Dedifferentiated amniotic fluid mesenchymal stem cell (primary cell): ENCODE measurements at regions not wholly inside any gene's neighbourhood (a gene's known extent, or its start where the extent isn't known, plus 50 kb on each side); places are given as distances from the start of the nearest gene placed in this dataset.
"Not testable (repeated sequence)": the region's sequence is repeated elsewhere in the genome, so short reads cannot be mapped to it uniquely, and the experiment has no call there.

Source experiments
- DNase-seq: peaks from one replicate; pipeline ENCODE4 v3.0.0-alpha.2; 2016; ENCODE audit errors: extremely low spot score

DNA sequence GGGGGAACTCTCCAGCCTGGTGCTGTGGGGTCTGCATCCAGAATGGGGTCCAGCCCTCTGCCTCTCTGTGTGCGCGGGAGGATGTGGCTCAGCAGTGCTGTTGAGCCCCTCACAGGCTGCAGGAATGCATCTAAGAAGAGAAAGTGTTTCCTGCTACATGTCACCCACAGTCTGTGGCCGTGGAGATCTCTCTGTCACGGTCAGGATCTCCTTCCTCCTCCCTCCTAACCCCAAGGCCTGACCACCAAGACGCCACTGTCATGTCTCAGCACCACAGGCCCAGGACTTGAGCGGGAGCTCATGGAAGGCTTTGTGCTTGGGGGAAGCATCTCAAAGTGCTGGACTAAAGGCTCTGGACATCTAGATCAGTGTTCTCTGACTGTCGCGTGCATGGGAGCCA is 90.1 kb downstream of the SREK1 start:
- no peak for DNase-seq

GRCh38 chr5:66238435-66238834 is 94.3 kb downstream of the SREK1 start:
- DNase-seq, result no peak

DNA sequence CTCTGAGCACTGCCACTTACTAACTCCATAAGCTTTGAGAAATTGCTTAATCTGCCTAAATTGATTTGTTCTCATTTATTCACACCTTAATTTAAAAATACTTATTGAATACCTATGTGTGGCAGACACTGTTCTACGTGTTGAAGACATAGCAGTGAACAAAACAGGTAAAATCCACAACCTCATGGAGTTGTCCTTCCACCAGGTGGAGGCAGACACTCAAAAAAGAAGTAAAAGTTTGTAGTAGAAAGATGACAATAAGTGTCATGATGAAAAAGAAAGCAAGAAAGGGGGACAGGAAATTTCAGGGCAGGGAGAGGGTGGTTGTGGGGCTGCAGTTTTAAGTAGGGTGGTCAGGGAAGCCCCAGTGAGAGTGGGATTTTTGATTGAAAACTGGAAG is 94.9 kb downstream of the SREK1 start:
- no peak for DNase-seq

- no peak for DNase-seq
Observed at GRCh38 chr5:66241136-66241825, 97.2 kb downstream of the SREK1 start.

GRCh38 chr5:66242050-66242715 is 98.1 kb downstream of the SREK1 start:
- no peak for DNase-seq

- DNase-seq, result peak; percentile 34
Observed at GRCh38 chr5:66246608-66247007, 102.5 kb downstream of the SREK1 start.

DNA sequence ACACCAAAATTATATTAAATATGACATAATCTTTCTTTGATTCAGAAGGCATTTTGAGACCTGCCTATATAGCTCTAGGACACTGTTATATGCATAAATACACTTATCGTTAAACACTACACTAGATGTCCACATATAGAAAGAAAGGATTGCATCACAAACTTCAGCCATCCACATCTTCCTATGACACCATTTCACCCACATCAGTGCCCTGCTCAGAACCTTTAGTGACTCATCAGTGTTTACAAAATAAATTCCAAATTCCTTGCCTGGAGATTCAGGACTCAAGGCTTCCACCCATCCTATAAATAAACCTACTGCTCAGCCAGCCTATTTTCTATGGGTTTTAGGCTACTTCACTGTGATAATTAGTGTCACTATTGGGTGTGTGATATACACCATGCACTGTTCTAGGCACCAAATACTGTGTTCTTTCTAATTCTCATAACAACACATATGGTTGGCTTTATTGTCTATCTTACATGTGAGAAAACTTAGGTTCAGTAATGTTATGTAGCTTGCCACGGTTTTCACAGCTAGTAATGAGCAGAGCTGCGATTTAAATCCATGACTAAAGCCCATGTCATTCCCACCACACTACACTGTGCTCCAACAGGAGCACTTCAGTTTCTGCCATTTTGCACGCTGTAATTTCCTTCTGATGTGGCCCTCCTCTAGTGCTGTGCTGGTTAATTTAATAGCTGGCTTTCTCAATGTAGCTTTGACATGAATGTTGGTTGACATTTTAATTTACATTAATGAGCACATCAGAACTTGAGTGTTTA is 103.3 kb downstream of the SREK1 start:
- peak; percentile 88 for DNase-seq

DNA sequence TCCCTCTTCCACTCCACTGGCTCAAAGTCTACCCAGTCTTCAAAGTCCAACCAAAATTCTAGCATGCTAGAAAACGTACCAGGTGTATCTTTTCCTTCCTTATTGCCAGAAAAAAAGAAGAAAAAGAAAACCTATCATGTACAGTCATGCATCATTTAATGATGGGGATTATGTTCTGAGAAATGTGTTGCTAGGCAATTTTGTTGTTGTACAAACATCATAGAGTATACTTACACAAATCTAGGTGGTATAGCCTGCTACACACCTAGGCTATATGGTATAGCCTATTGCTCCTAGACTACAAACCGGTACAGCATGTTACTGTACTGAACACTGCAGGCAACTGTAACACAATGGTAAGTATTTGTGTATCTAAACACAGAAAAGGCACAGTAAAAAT is 104.8 kb downstream of the SREK1 start:
- no peak for DNase-seq

DNA sequence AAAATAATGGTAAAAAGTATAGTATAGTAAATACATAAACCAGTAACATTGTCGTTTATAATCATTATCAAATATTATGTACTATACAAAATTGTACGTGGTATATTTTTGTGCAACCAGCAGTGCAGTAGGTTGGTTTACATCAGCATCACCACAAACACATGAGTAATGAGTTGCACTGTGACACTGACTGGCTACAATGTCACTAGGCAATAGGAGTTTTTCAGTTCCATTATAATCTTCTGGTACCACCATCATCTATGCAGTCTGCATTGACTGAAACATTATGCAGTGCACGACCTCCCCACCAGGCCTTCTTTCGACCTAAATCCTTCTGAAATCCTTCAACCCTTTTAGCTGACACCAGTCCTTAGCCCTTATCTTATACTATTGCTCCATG is 105.8 kb downstream of the SREK1 start:
- DNase-seq, result no peak

DNA sequence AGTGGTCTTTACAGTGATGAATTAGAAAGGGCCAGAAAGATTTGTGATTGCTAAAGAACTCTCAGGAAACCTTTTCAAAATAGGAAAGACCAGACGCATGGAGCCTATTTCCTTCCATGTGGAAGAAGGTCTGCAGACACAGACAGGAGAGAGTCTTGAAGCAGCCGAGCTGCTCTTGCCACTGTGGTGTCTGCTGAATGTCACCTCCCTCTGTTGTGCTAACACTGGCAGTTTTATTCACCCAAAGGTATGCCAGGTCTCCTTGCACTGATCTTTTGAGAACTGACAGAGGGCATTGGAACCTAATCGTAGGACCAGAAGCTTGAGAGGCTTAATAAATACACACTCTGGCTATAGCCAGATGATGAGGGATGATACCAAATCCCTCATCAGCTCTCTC is 108.7 kb downstream of the SREK1 start:
- DNase-seq, result no peak

- DNase-seq, result no peak
Observed at GRCh38 chr5:66255714-66256113, 111.6 kb downstream of the SREK1 start.

- DNase-seq, result no peak
Observed at GRCh38 chr5:66273121-66273520, 129.0 kb downstream of the SREK1 start.

DNA sequence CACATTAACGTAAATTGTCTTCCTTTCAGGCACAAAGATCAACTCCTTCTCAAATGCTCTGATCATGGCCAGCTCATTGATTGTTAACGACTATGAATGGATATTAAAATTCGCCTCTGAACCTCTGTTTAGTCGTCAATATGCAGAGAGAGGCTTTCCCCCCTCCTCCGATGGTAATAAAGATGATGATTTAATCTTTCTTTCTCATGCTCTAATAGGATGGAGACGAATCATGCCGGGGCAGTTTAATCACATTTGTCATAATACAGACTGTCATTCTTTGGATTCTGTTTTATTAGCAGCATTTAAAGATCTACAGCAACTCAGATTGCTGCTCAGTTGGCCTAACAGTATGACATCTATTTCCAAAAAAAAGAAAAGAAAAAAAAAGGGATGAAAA is 132.9 kb downstream of the SREK1 start:
- no peak for DNase-seq

- DNase-seq, result no peak
Observed at GRCh38 chr5:66277981-66278380, 133.9 kb downstream of the SREK1 start.

GRCh38 chr5:66281294-66281693 is 137.2 kb downstream of the SREK1 start:
- DNase-seq, result no peak

DNA sequence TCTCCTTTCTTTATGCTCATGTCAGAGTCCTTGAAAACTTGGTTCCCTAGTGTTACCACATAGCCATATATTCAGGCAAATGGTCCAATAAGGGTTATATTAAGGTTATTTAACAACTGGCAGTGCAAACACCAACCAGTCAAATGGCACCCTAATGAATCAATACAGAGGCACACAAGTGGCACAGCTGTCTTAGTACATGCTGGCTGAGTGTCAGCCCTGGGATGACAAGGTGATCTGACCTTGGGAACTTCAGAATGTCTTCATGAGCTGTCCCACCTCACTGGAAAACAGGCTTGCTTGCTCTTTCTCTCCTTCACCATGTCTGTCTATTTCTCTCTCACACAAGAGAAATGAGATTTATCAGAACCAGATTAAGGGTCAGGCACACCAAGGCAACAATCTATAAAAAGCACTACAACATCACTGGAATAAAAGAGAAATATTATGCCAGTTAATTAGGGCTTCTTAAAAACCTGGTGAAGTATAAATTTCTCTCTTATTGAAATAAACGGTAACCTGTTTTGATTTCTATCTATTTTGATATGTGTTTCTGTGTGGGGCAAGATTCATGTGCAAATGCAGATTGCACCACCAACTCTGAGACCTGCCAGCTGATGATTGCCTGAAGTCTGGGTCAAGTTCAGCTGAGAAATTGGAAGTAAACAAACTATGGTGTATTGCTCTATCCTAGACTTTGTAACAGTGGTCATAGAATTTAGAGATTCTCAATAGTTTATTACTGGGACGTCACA is 140.7 kb downstream of the SREK1 start:
- DNase-seq, result no peak

DNA sequence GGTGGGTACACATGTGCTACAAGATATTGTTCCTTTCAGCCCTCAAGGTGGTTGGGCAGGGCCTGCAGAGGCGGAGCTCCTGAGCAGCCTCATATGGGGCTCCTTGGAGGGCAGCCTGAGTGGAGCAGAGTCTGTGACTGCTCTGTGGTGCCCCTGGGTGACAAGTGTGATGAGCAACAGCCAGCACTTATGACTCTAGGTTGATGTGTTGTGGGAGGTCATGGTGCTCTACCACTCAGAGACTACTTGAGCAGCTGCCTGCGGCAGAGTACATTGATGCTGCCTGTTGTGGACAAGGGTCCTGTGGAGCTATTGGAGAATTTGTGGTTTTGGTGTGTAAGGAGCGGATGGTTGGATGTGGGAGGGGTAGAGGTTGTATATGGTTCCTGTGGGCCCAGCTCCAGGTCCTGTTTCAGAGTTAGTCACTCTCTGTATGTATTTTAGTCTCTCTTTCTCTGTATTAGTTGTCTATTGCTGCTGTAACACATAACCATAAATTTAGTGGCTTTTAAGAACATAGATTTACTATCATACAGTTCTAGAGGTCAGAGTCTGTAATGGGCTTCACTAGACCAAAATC is 141.3 kb downstream of the SREK1 start:
- DNase-seq, result no peak

DNA sequence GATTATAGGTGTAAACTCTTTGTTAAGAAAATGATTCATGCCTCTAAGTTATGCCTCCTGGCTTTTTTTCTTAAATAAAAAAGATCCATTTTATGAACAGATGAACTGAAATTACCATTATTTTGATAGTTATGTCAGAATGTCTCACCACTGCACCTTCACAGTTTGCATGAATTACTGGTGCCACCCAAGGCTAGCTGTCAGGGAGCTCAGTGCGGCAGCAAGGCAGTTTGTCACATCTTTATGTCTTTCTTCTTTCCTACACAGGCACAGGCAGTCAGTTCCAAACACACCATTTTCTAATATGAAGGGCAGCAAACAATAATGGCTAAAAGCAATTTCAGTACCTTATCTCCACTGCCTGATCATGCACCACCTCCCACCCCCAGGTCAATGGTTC is 147.7 kb downstream of the SREK1 start:
- no peak for DNase-seq

GRCh38 chr5:66293851-66294250 is 149.8 kb downstream of the SREK1 start:
- DNase-seq, result not testable (repeated sequence)

DNA sequence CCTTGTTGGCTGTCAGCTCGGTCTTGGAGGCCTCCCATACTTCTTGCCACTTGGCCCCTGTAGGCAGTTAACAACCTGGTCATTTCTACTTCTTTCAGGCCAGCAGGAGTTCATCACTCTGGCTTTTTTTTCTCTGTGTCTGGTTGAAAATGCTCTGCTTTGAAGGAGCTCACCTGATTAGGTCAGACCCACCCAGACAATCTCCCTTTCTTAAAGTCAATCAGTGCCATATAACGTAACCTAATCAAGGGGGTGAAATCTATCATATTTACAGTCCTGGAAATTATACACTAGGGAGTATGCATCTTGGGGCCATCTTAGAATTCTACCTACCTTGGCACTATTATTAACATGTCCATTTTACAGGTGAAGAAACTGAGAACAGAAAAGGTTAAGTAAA is 155.4 kb downstream of the SREK1 start:
- DNase-seq, result no peak

DNA sequence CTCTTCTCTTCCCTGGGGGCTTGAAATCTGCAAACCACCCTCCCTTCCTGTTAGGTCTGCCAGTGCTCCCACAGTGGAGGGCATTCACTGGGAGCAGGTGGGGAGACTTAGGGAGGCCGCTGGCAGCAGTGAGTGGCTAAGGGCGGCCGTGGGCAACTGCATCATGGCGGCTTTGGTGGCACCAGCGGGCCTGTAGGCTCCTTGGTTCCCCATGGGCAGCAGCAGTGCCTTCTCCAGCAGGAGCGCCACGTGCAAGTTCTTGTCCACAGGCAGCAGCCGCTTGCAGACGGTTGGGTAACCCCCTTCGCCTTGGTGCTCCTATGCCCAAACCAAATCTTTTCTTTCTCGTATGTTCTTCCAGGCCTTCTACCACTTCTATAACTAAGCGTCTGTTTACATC is 158.2 kb downstream of the SREK1 start:
- no peak for DNase-seq
